NT2/D1 (cell line): ENCODE measurements at regions not wholly inside any gene's neighbourhood (a gene's known extent, or its start where the extent isn't known, plus 50 kb on each side); places are given as distances from the start of the nearest gene placed in this dataset.

Experiments
- SUZ12 ChIP-seq: IDR thresholded peaks from 2 replicates; pipeline ENCODE4 v1.6.1; 2011; ENCODE audit not compliant: insufficient read length, insufficient read depth; ENCODE audit errors: extremely low read depth
- YY1 ChIP-seq: IDR thresholded peaks from 2 replicates; pipeline ENCODE4 v1.6.1; 2011; ENCODE audit not compliant: insufficient read length, insufficient read depth
- ZNF274 ChIP-seq: IDR thresholded peaks from 2 replicates; pipeline ENCODE4 v1.6.1; 2011; ENCODE audit warnings: mild to moderate bottlenecking, low read depth, low read length

DNA sequence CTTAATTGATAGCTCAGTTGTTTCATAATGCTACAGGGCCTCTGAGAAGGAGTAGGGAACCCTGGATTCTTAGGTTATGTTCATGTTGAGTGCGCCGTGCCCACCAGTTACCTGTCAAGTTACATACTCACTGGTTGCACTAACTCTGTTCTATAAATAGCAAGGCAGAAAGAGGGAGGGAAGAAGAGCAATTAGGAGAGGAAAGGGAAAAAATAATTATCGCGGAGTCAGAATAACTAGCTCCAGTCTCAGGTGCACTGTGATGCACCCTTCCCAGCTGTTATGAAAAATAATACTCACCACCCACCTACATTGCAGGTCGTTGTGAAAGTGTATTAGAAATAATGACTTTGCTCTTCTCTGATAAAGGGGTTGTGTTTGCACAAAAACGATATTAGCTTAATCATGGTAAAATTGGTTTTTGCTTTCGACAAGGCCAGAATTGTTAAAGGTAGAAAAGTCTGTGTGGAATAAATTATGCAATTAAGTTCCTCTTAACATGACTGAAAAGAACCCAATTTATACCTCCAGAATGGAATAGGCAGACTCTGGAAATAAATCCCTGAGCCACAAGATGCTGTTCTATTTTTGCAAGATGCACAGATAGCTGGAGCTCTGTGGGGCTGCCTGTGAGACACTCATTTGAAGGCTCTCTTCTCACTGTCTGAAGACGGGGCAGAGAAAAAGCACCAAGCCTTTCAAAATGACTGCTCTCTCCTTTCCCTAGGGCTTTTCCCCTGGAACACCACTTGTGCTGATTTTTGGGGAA, 137.6 kb upstream of the PITRM1 start:
- TF ChIP-seq SUZ12 (no peak), YY1 (no peak), ZNF274 (no peak)
